H9 (cell line): ENCODE measurements at regions not wholly inside any gene's neighbourhood (a gene's known extent, or its start where the extent isn't known, plus 50 kb on each side); places are given as distances from the start of the nearest gene placed in this dataset.
"Not testable (repeated sequence)": the region's sequence is repeated elsewhere in the genome, so short reads cannot be mapped to it uniquely, and the experiment has no call there.

ENCODE experiments used
- DNase-seq: peaks from one replicate; pipeline ENCODE4 v3.0.0-alpha.2; 2017
- H2AFZ ChIP-seq: one replicate; pipeline ENCODE4 v1.6.1; 2013; ENCODE audit warnings: mild to moderate bottlenecking, low read length, control low read depth, moderate library complexity
- H2AK5ac ChIP-seq: 2 replicates; pipeline ENCODE4 v1.6.1; 2013; ENCODE audit warnings: low read length, control low read depth, mixed read lengths; ENCODE audit not compliant: insufficient read length
- H2BK120ac ChIP-seq: one replicate; pipeline ENCODE4 v1.6.1; 2013; ENCODE audit warnings: low read depth, mild to moderate bottlenecking, low read length, control low read depth, inconsistent platforms; ENCODE audit not compliant: poor library complexity, severe bottlenecking
- H2BK12ac ChIP-seq: 2 replicates; pipeline ENCODE4 v1.6.1; 2013; ENCODE audit warnings: low read length, control low read depth, mixed read lengths, low read depth; ENCODE audit not compliant: insufficient read length
- H2BK15ac ChIP-seq: 2 replicates; pipeline ENCODE4 v1.6.1; 2013; ENCODE audit warnings: low read depth, low read length, control low read depth
- H2BK20ac ChIP-seq: one replicate; pipeline ENCODE4 v1.6.1; 2013; ENCODE audit warnings: low read depth, mild to moderate bottlenecking, low read length, control low read depth, inconsistent platforms; ENCODE audit not compliant: poor library complexity, severe bottlenecking
- H2BK5ac ChIP-seq: 2 replicates; pipeline ENCODE4 v1.6.1; 2013; ENCODE audit warnings: low read length, control low read depth, mixed read lengths; ENCODE audit not compliant: insufficient read length
- H3K14ac ChIP-seq: 2 replicates; pipeline ENCODE4 v1.6.1; 2013; ENCODE audit warnings: low read length, control low read depth; ENCODE audit not compliant: insufficient read depth
- H3K18ac ChIP-seq: 2 replicates; pipeline ENCODE4 v1.6.1; 2013; ENCODE audit warnings: low read depth, mild to moderate bottlenecking, mixed read lengths, low read length, control low read depth; ENCODE audit not compliant: insufficient read length
- H3K23ac ChIP-seq: 2 replicates; pipeline ENCODE4 v1.6.1; 2013; ENCODE audit warnings: low read length, control low read depth, mixed read lengths, low read depth; ENCODE audit not compliant: insufficient read length
- H3K23me2 ChIP-seq: 2 replicates; pipeline ENCODE4 v1.6.1; 2013; ENCODE audit warnings: low read depth, mild to moderate bottlenecking, mixed read lengths, low read length, control low read depth; ENCODE audit not compliant: insufficient read length, poor library complexity, severe bottlenecking
- H3K27ac ChIP-seq: 2 replicates; pipeline ENCODE4 v1.5.1; 2013; ENCODE audit warnings: low read length, control low read depth, mixed read lengths, low read depth; ENCODE audit not compliant: insufficient read length
- H3K27me3 ChIP-seq: 2 replicates; pipeline ENCODE4 v1.6.1; 2013; ENCODE audit warnings: low read length, control low read depth, inconsistent platforms; ENCODE audit not compliant: insufficient read depth
- H3K4ac ChIP-seq: 2 replicates; pipeline ENCODE4 v1.6.1; 2013; ENCODE audit warnings: low read depth, mild to moderate bottlenecking, control low read depth, inconsistent platforms, low read length, moderate library complexity
- H3K4me1 ChIP-seq: 2 replicates; pipeline ENCODE4 v1.6.1; 2013; ENCODE audit warnings: low read length, control low read depth, inconsistent platforms; ENCODE audit not compliant: insufficient read depth
- H3K4me2 ChIP-seq: 2 replicates; pipeline ENCODE4 v1.6.1; 2013; ENCODE audit warnings: low read length, control low read depth, mixed read lengths; ENCODE audit not compliant: insufficient read length, insufficient read depth
- H3K56ac ChIP-seq: 2 replicates; pipeline ENCODE4 v1.6.1; 2013; ENCODE audit warnings: low read depth, mild to moderate bottlenecking, mixed read lengths, low read length, control low read depth; ENCODE audit not compliant: insufficient read length
- H3K79me1 ChIP-seq: 2 replicates; pipeline ENCODE4 v1.6.1; 2013; ENCODE audit warnings: low read depth, mild to moderate bottlenecking, moderate library complexity, low read length, control low read depth, inconsistent platforms; ENCODE audit not compliant: insufficient read depth, poor library complexity, severe bottlenecking
- H3K79me2 ChIP-seq: 2 replicates; pipeline ENCODE4 v1.6.1; 2013; ENCODE audit warnings: low read length, control low read depth, inconsistent platforms; ENCODE audit not compliant: insufficient read depth
- H3K9ac ChIP-seq: 2 replicates; pipeline ENCODE4 v1.6.1; 2013; ENCODE audit warnings: low read length, control low read depth, mixed read lengths; ENCODE audit not compliant: insufficient read length; ENCODE audit errors: extremely low read depth
- H3K9me3 ChIP-seq: one replicate; pipeline ENCODE4 v1.6.1; 2013; ENCODE audit warnings: low read depth, low read length, inconsistent platforms; ENCODE audit not compliant: control insufficient read depth
- H3T11ph ChIP-seq: one replicate; pipeline ENCODE4 v1.6.1; 2013; ENCODE audit warnings: mild to moderate bottlenecking, low read length, control low read depth, inconsistent platforms
- H4K20me1 ChIP-seq: one replicate; pipeline ENCODE4 v1.6.1; 2013; ENCODE audit not compliant: control insufficient read depth, insufficient read length, insufficient read depth
- H4K5ac ChIP-seq: 2 replicates; pipeline ENCODE4 v1.6.1; 2013; ENCODE audit warnings: low read depth, mild to moderate bottlenecking, mixed read lengths, low read length, control low read depth; ENCODE audit not compliant: insufficient read length
- H4K8ac ChIP-seq: replicated peaks from 2 replicates; pipeline ENCODE4 v1.6.1; 2013; ENCODE audit warnings: low read length, control low read depth, mixed read lengths, low read depth; ENCODE audit not compliant: insufficient read length
- H4K91ac ChIP-seq: 2 replicates; pipeline ENCODE4 v1.6.1; 2013; ENCODE audit warnings: low read depth, mild to moderate bottlenecking, moderate library complexity, mixed read lengths, low read length, control low read depth; ENCODE audit not compliant: insufficient read length
- H3K27ac Mint-ChIP-seq, 3 experiments: 2 replicates in 2 of 3; 3 replicates in 1 of 3; pipeline ENCODE4 v1.8.0; 2020 to 2021; ENCODE audit warnings: mixed read lengths in 3 of 3, mild to moderate bottlenecking in 1 of 3, moderate library complexity in 1 of 3
- H3K27me3 Mint-ChIP-seq: 2 replicates; pipeline ENCODE4 v1.8.0; 2021; ENCODE audit warnings: low read depth, mild to moderate bottlenecking, moderate library complexity, mixed read lengths
- H3K36me3 Mint-ChIP-seq, 3 experiments: 2 replicates in 2 of 3; 3 replicates in 1 of 3; pipeline ENCODE4 v1.8.0; 2020 to 2021; ENCODE audit warnings: low read depth in 3 of 3, mixed read lengths in 3 of 3; ENCODE audit not compliant: insufficient read depth in 1 of 3
- H3K4me1 Mint-ChIP-seq, 2 experiments: 2 replicates each; pipeline ENCODE4 v1.8.0; 2020; ENCODE audit warnings: mixed read lengths in 2 of 2
- H3K4me3 Mint-ChIP-seq, 2 experiments: 2 replicates in 1 of 2; 3 replicates in 1 of 2; pipeline ENCODE4 v1.8.0; 2020 to 2021; ENCODE audit warnings: mild to moderate bottlenecking in 2 of 2, mixed read lengths in 2 of 2, moderate library complexity in 1 of 2
- H3K9me3 Mint-ChIP-seq, 2 experiments: 2 replicates in 1 of 2; 3 replicates in 1 of 2; pipeline ENCODE4 v1.8.0; 2020; ENCODE audit warnings: mild to moderate bottlenecking in 2 of 2, mixed read lengths in 2 of 2, moderate library complexity in 1 of 2
- WGBS: extraction: QIAGEN DNeasy Blood & Tissue Kit; methylation state at CpG from one replicate; pipeline ENCODE4 v1.1.7; 2013; ENCODE audit warnings: missing lambda C conversion rate, low lambda C conversion rate, mixed read lengths; ENCODE audit not compliant: insufficient read length; ENCODE audit errors: extremely low coverage; 5-methylcytosine and 5-hydroxymethylcytosine counted together

DNA sequence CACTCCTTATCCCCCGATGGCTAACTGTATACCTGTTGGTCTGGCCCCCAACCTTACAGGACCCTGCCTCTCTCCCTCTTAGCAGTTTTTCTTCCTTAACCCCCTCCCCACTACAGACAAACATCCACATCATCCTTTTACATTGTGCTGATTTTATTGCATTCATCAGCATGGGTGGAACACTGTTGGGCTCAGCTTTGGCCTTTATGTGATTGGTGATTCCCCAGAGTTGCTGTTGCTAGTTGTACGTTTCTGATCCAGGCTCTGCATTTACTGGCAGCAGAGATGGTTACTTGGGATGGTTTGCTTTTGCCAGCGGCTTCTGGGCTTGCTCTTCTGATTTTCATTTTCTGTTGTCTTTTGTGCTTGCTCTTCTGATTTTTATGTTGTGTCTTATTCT lies 250.6 kb upstream of the CXorf66 start:
- not testable (repeated sequence) for H2BK5ac ChIP-seq, H3K4me1 ChIP-seq, H2AFZ ChIP-seq, DNase-seq, H4K8ac ChIP-seq, H2BK20ac ChIP-seq, H2BK120ac ChIP-seq, H4K20me1 ChIP-seq, H3K36me3 Mint-ChIP-seq, H4K91ac ChIP-seq, H3K27ac Mint-ChIP-seq, H3K4ac ChIP-seq, H3K9ac ChIP-seq, H3K9me3 Mint-ChIP-seq, H3K56ac ChIP-seq, H3K14ac ChIP-seq, H3K27me3 ChIP-seq, H2BK12ac ChIP-seq, H3K27ac ChIP-seq, H3K79me1 ChIP-seq, H3K27me3 Mint-ChIP-seq, H3K4me2 ChIP-seq, H3K4me3 Mint-ChIP-seq, H2BK15ac ChIP-seq, H3K23me2 ChIP-seq, H3T11ph ChIP-seq, H3K23ac ChIP-seq, H3K18ac ChIP-seq, H2AK5ac ChIP-seq, H3K79me2 ChIP-seq, H4K5ac ChIP-seq, H3K4me1 Mint-ChIP-seq, H3K9me3 ChIP-seq
- WGBS = no CpG with 5 or more reads among the region's 3 CpGs

DNA sequence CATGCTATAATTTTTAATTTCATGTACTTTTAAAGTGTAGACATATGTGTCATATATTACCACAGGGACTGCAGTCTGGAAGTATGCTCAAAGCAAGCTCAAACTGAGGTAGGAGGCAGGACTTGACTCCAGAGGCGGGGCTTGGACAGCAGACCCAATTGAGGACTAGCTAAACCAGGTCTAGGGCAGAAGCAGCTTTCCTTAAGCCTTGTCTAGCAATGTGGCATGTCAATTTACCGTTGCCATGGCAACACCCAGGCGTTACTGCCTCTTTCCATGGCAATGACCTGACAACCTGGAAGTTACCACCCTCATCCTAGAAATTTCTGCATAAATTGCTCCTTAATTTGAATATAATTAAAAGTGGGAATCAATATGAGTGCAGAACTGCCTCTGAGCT lies 249.2 kb upstream of the CXorf66 start:
- not testable (repeated sequence) for H3K36me3 Mint-ChIP-seq, H3K18ac ChIP-seq, H2AFZ ChIP-seq, H3K9me3 Mint-ChIP-seq, H3K9me3 ChIP-seq, H3K4ac ChIP-seq, H2BK120ac ChIP-seq, H3T11ph ChIP-seq, H4K20me1 ChIP-seq, H4K5ac ChIP-seq, H3K4me1 ChIP-seq, H4K8ac ChIP-seq, H3K27ac ChIP-seq, H3K23me2 ChIP-seq, DNase-seq, H2AK5ac ChIP-seq, H3K79me1 ChIP-seq, H3K27me3 Mint-ChIP-seq, H3K56ac ChIP-seq, H3K4me1 Mint-ChIP-seq, H3K27me3 ChIP-seq, H2BK5ac ChIP-seq, H3K23ac ChIP-seq, H3K79me2 ChIP-seq, H2BK15ac ChIP-seq, H2BK20ac ChIP-seq, H3K4me2 ChIP-seq, H3K27ac Mint-ChIP-seq, H3K9ac ChIP-seq, H3K14ac ChIP-seq, H3K4me3 Mint-ChIP-seq, H2BK12ac ChIP-seq, H4K91ac ChIP-seq
- no CpG with 5 or more reads among the region's 3 CpGs for WGBS
